ENCODE measurements at regions not wholly inside any gene's neighbourhood (a gene's known extent, or its start where the extent isn't known, plus 50 kb on each side); places are given as distances from the start of the nearest gene placed in this dataset.

DNA sequence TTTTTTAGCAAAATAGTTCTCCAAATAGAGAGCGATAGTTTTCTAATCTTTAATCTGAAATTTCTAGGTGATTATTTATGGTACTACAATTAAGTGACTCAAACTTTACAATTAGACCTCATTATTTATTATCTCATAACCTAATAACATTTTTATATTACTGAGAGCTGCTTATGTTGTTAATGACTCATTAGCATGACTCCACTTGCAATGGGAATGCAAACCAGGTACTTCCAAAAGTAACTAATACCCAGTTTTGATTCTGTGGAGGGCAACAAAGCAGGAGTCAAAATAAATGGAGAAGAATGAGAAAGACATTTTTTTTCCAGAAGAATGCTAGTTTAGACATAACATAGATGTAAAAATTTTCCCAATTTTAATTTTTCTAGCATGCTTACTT lies 466.0 kb downstream of the PLK2 start:
- Histone ChIP-seq H3K27ac (no peak overlapping the region), H3K4me1 (peaks cover 0 to 4% of the 10 kb centered on the region in 2 donors), H3K4me3 (no peak overlapping the region), H3K9me3 (no peaks in the 10 kb centered on the region), H3K36me3 (no peaks in the 10 kb centered on the region), H3K27me3 (no peaks in the 10 kb centered on the region)
- no peak for TF ChIP-seq POLR2AphosphoS5 (IDR thresholded peaks at IDR 0.05)
- no peak for TF ChIP-seq POLR2A (IDR thresholded peaks at IDR 0.05)
- TF ChIP-seq, protein P1, sequence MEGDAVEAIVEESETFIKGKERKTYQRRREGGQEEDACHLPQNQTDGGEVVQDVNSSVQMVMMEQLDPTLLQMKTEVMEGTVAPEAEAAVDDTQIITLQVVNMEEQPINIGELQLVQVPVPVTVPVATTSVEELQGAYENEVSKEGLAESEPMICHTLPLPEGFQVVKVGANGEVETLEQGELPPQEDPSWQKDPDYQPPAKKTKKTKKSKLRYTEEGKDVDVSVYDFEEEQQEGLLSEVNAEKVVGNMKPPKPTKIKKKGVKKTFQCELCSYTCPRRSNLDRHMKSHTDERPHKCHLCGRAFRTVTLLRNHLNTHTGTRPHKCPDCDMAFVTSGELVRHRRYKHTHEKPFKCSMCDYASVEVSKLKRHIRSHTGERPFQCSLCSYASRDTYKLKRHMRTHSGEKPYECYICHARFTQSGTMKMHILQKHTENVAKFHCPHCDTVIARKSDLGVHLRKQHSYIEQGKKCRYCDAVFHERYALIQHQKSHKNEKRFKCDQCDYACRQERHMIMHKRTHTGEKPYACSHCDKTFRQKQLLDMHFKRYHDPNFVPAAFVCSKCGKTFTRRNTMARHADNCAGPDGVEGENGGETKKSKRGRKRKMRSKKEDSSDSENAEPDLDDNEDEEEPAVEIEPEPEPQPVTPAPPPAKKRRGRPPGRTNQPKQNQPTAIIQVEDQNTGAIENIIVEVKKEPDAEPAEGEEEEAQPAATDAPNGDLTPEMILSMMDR (IDR thresholded peaks at IDR 0.05), result no peak
- intact Hi-C loops (cut with DNase I; ENCODE audit: low total_unique reads), result no loop called here
- DNase-seq (ENCODE audit: low spot score in 2 of 2), result no peak

DNA sequence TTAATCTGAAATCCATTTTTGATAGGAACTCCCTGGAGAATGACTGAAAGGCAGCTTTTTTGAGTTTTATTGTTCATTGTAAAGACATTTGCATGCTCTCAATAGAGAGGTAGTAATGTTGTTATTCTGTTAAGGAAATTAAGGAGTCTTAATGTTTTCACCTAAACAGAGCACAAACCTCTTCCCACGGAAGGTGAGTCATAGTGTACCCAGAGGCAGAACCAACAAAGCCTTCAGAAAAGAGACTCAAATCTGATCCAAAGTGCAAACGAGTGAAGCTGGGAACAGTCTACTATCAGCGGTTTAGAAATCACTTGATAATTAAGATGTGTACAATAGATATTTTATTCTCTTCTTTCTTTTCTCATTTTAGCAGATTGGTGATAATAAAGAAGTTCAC lies 470.5 kb downstream of the PLK2 start:
- intact Hi-C loops (cut with DNase I; ENCODE audit: low total_unique reads), result no loop called here
- Histone ChIP-seq H3K36me3 (no peaks in the 10 kb centered on the region), H3K9me3 (no peaks in the 10 kb centered on the region), H3K4me3 (no peak overlapping the region), H3K27ac (peak overlapping the region in 1 of 2 donors; percentile 9), H3K27me3 (no peaks in the 10 kb centered on the region), H3K4me1 (peaks cover 0 to 4% of the 10 kb centered on the region in 2 donors)
- TF ChIP-seq POLR2AphosphoS5 (IDR thresholded peaks at IDR 0.05) (no peak), POLR2A (IDR thresholded peaks at IDR 0.05) (no peak)
- TF ChIP-seq, protein P1 (IDR thresholded peaks at IDR 0.05), result no peak
- no peak for DNase-seq (ENCODE audit: low spot score in 2 of 2)

DNA sequence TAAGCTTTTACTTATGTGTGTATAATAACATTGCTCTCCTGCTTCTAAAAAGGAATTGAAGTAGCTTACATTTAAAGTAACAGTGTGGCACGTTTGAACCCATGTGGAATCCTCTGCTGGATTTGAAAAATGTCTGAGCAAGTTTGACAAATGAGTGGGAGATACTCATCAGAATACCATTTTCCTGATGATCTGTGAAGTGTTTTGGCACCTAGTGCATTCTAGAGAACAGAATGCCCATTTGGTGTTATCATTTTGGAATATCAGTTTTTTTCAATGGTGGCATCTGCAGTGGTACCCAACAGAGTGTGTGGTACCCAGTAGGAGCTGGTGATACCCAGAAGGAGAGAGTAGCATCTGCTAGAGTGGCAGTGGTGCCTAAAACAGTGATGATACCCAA lies 471.1 kb downstream of the PLK2 start:
- no peak for DNase-seq (ENCODE audit: low spot score in 2 of 2)
- no peaks in the 10 kb centered on the region for H3K27me3 ChIP-seq
- TF ChIP-seq POLR2A (IDR thresholded peaks at IDR 0.05), result no peak
- TF ChIP-seq POLR2AphosphoS5 (IDR thresholded peaks at IDR 0.05), result no peak
- TF ChIP-seq, protein P1 (IDR thresholded peaks at IDR 0.05), result no peak
- H3K4me1 ChIP-seq, result peaks cover 0 to 4% of the 10 kb centered on the region in 2 donors
- no peak overlapping the region for H3K4me3 ChIP-seq
- H3K9me3 ChIP-seq, result no peaks in the 10 kb centered on the region
- intact Hi-C loops (cut with DNase I; ENCODE audit: low total_unique reads), result no loop called here
- H3K36me3 ChIP-seq, result no peaks in the 10 kb centered on the region
- H3K27ac ChIP-seq, result no peak overlapping the region

DNA sequence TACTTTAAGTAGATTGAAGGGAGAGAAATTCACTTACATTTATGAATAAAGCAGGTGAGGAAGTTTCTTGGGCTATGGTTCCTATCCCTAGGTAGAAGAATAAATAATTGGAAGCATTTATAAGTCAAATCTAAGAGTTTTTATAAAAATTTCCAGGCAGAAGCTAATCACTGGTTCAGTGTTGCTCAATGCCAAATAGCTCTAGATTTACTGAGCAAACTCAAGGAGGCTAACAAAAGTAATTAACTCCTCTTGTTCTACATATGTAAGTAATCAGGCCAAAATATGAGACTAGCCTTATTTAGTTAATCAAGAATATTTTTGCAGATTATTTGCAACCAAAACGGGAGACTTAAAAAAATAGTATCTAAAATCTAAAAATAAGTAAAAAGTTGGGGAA lies 472.3 kb downstream of the PLK2 start:
- Histone ChIP-seq H3K27ac (no peak overlapping the region), H3K27me3 (no peaks in the 10 kb centered on the region), H3K4me1 (peaks cover 0 to 4% of the 10 kb centered on the region in 2 donors), H3K36me3 (no peaks in the 10 kb centered on the region), H3K9me3 (no peaks in the 10 kb centered on the region), H3K4me3 (no peak overlapping the region)
- TF ChIP-seq POLR2AphosphoS5 (IDR thresholded peaks at IDR 0.05) (no peak), POLR2A (IDR thresholded peaks at IDR 0.05) (no peak)
- TF ChIP-seq, protein P1 (IDR thresholded peaks at IDR 0.05), result no peak
- intact Hi-C loops (cut with DNase I; ENCODE audit: low total_unique reads), result no loop called here
- no peak for DNase-seq (ENCODE audit: low spot score in 2 of 2)

DNA sequence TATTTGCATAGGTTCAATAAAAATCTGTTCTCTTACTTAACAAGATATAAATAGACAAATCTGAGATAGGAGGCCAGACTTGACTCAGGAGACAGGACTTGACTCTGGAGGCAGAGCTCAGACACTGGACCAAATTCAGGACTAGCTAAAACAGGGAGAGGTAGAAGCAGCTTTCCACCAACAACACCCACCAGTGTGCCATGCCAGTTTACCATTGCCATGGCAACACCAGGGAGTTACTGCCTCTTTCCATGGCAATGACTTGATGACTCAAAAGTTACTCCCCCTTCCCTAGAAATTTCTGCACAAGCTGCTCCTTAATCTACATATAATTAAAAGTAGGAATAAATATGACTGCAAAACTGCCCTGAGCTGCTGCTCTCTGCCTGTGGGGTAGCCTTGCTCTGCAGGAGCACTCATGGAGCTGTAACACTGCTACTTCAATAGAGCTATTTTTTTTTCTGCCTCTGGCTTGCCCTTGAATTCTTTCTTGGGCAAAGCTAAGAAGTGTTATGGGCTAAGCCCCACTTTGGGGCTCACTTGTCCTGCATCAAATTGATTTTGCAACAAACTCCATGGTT lies 473.0 kb downstream of the PLK2 start:
- no peak for DNase-seq (ENCODE audit: low spot score in 2 of 2)
- TF ChIP-seq POLR2A (IDR thresholded peaks at IDR 0.05) (no peak), POLR2AphosphoS5 (IDR thresholded peaks at IDR 0.05) (no peak)
- TF ChIP-seq, protein P1 (IDR thresholded peaks at IDR 0.05), result no peak
- intact Hi-C loops (cut with DNase I; ENCODE audit: low total_unique reads), result no loop called here

More for the DNA sequence above, 473.0 kb downstream of the PLK2 start:
- Histone ChIP-seq H3K27me3 (no peaks in the 10 kb centered on the region), H3K4me1 (peaks cover 0 to 4% of the 10 kb centered on the region in 2 donors), H3K36me3 (no peaks in the 10 kb centered on the region), H3K27ac (no peak overlapping the region), H3K4me3 (no peak overlapping the region), H3K9me3 (no peaks in the 10 kb centered on the region)

Measured in breast epithelium (tissue), 4 donors.